GM20000 (cell line): ENCODE measurements at regions not wholly inside any gene's neighbourhood (a gene's known extent, or its start where the extent isn't known, plus 50 kb on each side); places are given as distances from the start of the nearest gene placed in this dataset.

Source experiments
- DNase-seq: peaks from one replicate; pipeline ENCODE4 v3.0.0; 2012; ENCODE audit warnings: low spot score
- TF ChIP-seq, protein P1 (sequence below): IDR thresholded peaks from 2 replicates; pipeline ENCODE4 v1.5.1; 2012; ENCODE audit warnings: mild to moderate bottlenecking, control low read depth; ENCODE audit errors: extremely low read depth, missing control alignments

GRCh38 chr4:123844374-123844773 is 447.8 kb downstream of the SPRY1 start:
- DNase-seq, result no peak
- TF ChIP-seq, protein P1, sequence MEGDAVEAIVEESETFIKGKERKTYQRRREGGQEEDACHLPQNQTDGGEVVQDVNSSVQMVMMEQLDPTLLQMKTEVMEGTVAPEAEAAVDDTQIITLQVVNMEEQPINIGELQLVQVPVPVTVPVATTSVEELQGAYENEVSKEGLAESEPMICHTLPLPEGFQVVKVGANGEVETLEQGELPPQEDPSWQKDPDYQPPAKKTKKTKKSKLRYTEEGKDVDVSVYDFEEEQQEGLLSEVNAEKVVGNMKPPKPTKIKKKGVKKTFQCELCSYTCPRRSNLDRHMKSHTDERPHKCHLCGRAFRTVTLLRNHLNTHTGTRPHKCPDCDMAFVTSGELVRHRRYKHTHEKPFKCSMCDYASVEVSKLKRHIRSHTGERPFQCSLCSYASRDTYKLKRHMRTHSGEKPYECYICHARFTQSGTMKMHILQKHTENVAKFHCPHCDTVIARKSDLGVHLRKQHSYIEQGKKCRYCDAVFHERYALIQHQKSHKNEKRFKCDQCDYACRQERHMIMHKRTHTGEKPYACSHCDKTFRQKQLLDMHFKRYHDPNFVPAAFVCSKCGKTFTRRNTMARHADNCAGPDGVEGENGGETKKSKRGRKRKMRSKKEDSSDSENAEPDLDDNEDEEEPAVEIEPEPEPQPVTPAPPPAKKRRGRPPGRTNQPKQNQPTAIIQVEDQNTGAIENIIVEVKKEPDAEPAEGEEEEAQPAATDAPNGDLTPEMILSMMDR, result no peak

GRCh38 chr4:123846092-123846491 is 449.5 kb downstream of the SPRY1 start:
- TF ChIP-seq, protein P1, result no peak
- no peak for DNase-seq

GRCh38 chr4:123846561-123846960 is 450.0 kb downstream of the SPRY1 start:
- TF ChIP-seq, protein P1, result no peak
- no peak for DNase-seq

DNA sequence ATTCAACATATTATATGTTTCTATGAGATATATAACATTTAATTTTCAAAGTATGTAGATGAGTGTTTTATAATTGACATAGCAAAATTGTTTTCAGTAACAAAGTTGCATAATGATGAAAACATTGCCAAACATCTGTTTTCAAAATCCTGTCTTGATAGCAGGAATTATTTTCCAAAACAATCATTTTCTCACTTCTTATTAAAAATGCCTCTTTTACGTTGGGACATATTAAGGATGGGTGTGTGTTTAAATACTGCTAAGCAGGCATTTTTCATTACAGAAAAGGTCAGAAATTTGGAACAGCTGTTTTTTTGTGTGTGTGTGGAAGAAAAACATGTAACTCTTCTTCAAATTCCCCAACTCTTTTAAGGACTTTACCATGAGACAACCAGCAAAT is 452.0 kb downstream of the SPRY1 start:
- no peak for DNase-seq
- TF ChIP-seq, protein P1, result no peak

DNA sequence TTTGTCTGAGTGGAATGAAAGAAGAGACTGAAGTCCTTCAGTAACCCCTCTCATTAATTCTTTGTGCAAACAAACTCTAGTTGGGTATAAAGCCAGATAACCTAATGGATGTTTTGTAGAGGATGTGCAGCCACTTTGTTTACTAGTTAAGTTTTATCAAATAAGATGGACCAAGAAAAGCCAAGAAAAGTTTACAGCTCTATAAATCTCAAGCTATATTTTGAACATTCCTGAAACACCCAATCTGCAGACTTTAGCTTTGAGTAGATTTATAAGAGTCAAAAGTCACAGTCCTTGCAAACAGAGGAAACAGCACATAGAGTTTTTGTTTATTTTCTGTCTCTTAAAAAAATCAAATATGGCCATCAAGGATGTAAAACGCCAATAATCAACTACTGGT is 452.9 kb downstream of the SPRY1 start:
- TF ChIP-seq, protein P1, result no peak
- no peak for DNase-seq

DNA sequence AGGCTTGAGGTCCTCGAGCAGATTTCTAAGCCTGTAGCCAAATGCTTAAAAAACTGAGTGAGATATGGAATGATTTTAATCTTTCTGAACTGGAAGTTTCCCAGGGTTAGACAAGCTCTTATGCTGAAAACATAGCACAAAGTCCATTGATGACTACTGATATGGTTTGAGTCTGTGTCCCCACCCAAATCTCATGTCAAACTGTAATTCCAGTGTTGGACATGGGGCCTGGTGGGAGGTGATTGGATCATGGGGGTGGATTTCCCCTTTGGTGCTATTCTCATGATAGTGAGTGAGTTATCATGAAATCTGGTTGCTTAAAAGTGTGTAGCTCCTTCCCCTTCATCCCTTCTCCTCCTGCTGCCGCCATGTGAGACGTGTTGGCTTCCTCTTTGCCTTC is 454.9 kb downstream of the SPRY1 start:
- DNase-seq, result no peak
- TF ChIP-seq, protein P1, result no peak

DNA sequence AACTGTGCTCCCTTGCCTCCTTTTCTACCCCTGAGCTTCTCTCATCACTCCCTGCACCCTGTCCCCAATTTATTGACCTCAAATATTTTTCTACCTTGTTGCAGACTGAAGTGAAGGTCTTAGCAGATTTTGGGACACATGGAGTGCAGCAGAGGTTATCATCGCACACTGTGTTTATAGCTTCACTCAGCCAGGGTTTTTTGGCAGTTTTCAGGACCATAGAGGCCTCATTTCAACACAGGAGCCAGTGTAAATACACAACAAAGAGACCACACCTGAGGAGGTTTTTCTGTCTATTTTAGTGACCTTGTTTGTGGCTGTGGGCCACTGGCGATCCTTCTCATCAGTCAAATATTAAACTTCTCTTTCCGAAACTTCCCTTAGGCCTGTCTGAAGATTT is 457.1 kb downstream of the SPRY1 start:
- TF ChIP-seq, protein P1, result no peak
- DNase-seq, result no peak
